ENCODE measurements at regions not wholly inside any gene's neighbourhood (a gene's known extent, or its start where the extent isn't known, plus 50 kb on each side); places are given as distances from the start of the nearest gene placed in this dataset.
"Not testable (repeated sequence)": the region's sequence is repeated elsewhere in the genome, so short reads cannot be mapped to it uniquely, and the experiment has no call there.

DNA sequence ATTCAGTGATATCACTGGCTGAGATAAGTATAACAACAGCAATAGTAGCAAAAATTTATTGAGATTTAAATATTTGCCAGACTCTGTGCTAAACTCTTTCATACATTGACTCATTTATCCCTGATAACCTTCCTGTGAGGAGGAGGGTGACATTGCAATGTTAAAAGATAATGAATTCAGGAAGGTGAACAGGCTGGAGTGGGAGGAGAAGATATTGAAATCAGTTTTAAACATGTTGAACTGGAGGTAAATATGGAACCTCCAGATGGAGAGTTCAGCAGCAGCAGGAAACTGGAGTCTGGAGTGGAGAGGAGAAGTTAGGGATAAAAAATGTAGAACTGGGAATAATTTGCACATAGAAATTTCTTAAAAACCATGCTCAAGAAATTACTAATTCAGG lies 142.0 kb upstream of the FAT3 start:
- TF ChIP-seq YY1 (tag by site-specific recombination; IDR thresholded peaks at IDR 0.05) (no peak), ZNF341 (tag by site-specific recombination; IDR thresholded peaks at IDR 0.05; ENCODE audit: low read depth) (no peak), GLI2 (tag by site-specific recombination; IDR thresholded peaks at IDR 0.05; ENCODE audit: borderline replicate concordance, low read depth) (no peak), ZNF112 (tag by site-specific recombination; IDR thresholded peaks at IDR 0.05) (no peak), ZNF184 (tag by site-specific recombination; IDR thresholded peaks at IDR 0.05) (no peak)
- TF ChIP-seq, protein P1, sequence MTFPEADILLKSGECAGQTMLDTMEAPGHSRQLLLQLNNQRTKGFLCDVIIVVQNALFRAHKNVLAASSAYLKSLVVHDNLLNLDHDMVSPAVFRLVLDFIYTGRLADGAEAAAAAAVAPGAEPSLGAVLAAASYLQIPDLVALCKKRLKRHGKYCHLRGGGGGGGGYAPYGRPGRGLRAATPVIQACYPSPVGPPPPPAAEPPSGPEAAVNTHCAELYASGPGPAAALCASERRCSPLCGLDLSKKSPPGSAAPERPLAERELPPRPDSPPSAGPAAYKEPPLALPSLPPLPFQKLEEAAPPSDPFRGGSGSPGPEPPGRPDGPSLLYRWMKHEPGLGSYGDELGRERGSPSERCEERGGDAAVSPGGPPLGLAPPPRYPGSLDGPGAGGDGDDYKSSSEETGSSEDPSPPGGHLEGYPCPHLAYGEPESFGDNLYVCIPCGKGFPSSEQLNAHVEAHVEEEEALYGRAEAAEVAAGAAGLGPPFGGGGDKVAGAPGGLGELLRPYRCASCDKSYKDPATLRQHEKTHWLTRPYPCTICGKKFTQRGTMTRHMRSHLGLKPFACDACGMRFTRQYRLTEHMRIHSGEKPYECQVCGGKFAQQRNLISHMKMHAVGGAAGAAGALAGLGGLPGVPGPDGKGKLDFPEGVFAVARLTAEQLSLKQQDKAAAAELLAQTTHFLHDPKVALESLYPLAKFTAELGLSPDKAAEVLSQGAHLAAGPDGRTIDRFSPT (tag by site-specific recombination; IDR thresholded peaks at IDR 0.05): no peak
- ChIA-PET POLR2A (no interaction called here), CTCF (no interaction called here)
- Histone ChIP-seq H3K4me3 (ENCODE audit: low read depth, low read length) (no peak overlapping the region), H3K4me1 (ENCODE audit: control insufficient read depth, insufficient read depth, low read length) (no peaks in the 10 kb centered on the region), H3K36me3 (ENCODE audit: control insufficient read depth in 2 of 2, insufficient read depth in 1 of 2, low read length in 2 of 2) (no peaks in the 10 kb centered on the region), H3K27ac (ENCODE audit: extremely low read depth, low read depth, low read length) (no peak overlapping the region), H3K9me3 (ENCODE audit: control insufficient read depth, insufficient read depth, low read depth, low read length) (no peaks in the 10 kb centered on the region)

DNA sequence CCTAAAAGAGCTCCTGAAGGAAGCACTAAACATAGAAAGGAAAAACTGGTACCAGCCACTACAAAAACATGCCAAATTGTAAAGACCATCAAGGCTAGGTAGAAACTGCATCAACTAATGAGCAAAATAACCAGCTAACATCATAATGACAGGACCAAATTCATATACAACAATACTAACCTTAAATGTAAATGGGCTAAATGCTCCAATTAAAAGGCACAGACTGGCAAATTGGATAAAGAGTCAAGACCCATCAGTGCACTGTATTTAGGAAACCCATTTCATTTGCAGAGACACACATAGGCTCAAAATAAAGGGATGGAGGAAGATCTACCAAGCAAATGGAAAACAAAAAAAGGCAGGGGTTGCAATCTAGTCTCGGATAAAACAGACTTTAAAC lies 150.1 kb upstream of the FAT3 start:
- H3K4me3 ChIP-seq (ENCODE audit: low read depth, low read length); H3K36me3 ChIP-seq (ENCODE audit: control insufficient read depth in 2 of 2, insufficient read depth in 1 of 2, low read length in 2 of 2); H3K4me1 ChIP-seq (ENCODE audit: control insufficient read depth, insufficient read depth, low read length); CTCF ChIA-PET; H3K9me3 ChIP-seq (ENCODE audit: control insufficient read depth, insufficient read depth, low read depth, low read length); POLR2A ChIA-PET; H3K27ac ChIP-seq (ENCODE audit: extremely low read depth, low read depth, low read length): not testable (repeated sequence)

DNA sequence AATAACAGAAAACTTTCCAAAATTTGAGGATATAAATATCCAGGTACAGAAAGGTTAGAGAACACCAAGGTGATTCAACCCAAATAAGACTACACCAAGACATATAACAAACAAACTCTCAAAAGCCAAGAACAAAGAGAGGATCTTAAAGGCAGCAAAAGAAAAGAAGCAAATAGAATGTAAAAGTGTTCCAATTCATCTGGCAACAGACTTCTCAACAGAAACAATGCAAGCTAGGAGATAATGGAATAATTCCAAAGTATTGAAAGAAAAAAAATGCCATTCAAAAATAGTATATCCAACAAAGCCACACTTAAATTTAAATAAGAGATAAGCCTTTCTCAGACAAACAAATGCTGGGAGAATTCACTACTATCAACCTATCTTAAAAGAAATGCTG lies 153.0 kb upstream of the FAT3 start:
- POLR2A ChIA-PET: no interaction called here

More for the DNA sequence above, 153.0 kb upstream of the FAT3 start:
- Histone ChIP-seq H3K4me3 (ENCODE audit: low read depth, low read length) (no peak overlapping the region), H3K36me3 (ENCODE audit: control insufficient read depth in 2 of 2, insufficient read depth in 1 of 2, low read length in 2 of 2) (no peaks in the 10 kb centered on the region), H3K27ac (ENCODE audit: extremely low read depth, low read depth, low read length) (no peak overlapping the region), H3K9me3 (ENCODE audit: control insufficient read depth, insufficient read depth, low read depth, low read length) (no peaks in the 10 kb centered on the region), H3K4me1 (ENCODE audit: control insufficient read depth, insufficient read depth, low read length) (no peaks in the 10 kb centered on the region)
- TF ChIP-seq, protein P2, sequence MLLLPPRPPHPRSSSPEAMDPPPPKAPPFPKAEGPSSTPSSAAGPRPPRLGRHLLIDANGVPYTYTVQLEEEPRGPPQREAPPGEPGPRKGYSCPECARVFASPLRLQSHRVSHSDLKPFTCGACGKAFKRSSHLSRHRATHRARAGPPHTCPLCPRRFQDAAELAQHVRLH (tag by site-specific recombination; IDR thresholded peaks at IDR 0.05): no peak
- no peak for TF ChIP-seq ZNF350 (tag by site-specific recombination; IDR thresholded peaks at IDR 0.05)
- no peak for TF ChIP-seq KLF7 (tag by site-specific recombination; IDR thresholded peaks at IDR 0.05; ENCODE audit: borderline replicate concordance)
- no peak for TF ChIP-seq WT1 (tag by site-specific recombination; IDR thresholded peaks at IDR 0.05)
- TF ChIP-seq ZNF140 (tag by site-specific recombination; IDR thresholded peaks at IDR 0.05): no peak
- TF ChIP-seq ZNF585B (tag by site-specific recombination; IDR thresholded peaks at IDR 0.05): no peak
- no peak for TF ChIP-seq GLI2 (tag by site-specific recombination; IDR thresholded peaks at IDR 0.05; ENCODE audit: borderline replicate concordance, low read depth)
- no peak for TF ChIP-seq ZNF112 (tag by site-specific recombination; IDR thresholded peaks at IDR 0.05)
- TF ChIP-seq, protein P3, sequence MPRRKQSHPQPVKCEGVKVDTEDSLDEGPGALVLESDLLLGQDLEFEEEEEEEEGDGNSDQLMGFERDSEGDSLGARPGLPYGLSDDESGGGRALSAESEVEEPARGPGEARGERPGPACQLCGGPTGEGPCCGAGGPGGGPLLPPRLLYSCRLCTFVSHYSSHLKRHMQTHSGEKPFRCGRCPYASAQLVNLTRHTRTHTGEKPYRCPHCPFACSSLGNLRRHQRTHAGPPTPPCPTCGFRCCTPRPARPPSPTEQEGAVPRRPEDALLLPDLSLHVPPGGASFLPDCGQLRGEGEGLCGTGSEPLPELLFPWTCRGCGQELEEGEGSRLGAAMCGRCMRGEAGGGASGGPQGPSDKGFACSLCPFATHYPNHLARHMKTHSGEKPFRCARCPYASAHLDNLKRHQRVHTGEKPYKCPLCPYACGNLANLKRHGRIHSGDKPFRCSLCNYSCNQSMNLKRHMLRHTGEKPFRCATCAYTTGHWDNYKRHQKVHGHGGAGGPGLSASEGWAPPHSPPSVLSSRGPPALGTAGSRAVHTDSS (tag by site-specific recombination; IDR thresholded peaks at IDR 0.05): no peak
- TF ChIP-seq ZNF561 (tag by site-specific recombination; IDR thresholded peaks at IDR 0.05; ENCODE audit: borderline replicate concordance): no peak
- TF ChIP-seq, protein P4, sequence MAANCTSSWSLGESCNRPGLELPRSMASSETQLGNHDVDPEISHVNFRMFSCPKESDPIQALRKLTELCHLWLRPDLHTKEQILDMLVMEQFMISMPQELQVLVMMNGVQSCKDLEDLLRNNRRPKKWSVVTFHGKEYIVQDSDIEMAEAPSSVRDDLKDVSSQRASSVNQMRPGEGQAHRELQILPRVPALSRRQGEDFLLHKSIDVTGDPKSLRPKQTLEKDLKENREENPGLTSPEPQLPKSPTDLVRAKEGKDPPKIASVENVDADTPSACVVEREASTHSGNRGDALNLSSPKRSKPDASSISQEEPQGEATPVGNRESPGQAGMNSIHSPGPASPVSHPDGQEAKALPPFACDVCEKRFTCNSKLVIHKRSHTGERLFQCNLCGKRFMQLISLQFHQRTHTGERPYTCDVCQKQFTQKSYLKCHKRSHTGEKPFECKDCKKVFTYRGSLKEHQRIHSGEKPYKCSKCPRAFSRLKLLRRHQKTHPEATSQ (tag by site-specific recombination; IDR thresholded peaks at IDR 0.05): no peak
- TF ChIP-seq, protein P1 (tag by site-specific recombination; IDR thresholded peaks at IDR 0.05): no peak
- TF ChIP-seq, protein P5, sequence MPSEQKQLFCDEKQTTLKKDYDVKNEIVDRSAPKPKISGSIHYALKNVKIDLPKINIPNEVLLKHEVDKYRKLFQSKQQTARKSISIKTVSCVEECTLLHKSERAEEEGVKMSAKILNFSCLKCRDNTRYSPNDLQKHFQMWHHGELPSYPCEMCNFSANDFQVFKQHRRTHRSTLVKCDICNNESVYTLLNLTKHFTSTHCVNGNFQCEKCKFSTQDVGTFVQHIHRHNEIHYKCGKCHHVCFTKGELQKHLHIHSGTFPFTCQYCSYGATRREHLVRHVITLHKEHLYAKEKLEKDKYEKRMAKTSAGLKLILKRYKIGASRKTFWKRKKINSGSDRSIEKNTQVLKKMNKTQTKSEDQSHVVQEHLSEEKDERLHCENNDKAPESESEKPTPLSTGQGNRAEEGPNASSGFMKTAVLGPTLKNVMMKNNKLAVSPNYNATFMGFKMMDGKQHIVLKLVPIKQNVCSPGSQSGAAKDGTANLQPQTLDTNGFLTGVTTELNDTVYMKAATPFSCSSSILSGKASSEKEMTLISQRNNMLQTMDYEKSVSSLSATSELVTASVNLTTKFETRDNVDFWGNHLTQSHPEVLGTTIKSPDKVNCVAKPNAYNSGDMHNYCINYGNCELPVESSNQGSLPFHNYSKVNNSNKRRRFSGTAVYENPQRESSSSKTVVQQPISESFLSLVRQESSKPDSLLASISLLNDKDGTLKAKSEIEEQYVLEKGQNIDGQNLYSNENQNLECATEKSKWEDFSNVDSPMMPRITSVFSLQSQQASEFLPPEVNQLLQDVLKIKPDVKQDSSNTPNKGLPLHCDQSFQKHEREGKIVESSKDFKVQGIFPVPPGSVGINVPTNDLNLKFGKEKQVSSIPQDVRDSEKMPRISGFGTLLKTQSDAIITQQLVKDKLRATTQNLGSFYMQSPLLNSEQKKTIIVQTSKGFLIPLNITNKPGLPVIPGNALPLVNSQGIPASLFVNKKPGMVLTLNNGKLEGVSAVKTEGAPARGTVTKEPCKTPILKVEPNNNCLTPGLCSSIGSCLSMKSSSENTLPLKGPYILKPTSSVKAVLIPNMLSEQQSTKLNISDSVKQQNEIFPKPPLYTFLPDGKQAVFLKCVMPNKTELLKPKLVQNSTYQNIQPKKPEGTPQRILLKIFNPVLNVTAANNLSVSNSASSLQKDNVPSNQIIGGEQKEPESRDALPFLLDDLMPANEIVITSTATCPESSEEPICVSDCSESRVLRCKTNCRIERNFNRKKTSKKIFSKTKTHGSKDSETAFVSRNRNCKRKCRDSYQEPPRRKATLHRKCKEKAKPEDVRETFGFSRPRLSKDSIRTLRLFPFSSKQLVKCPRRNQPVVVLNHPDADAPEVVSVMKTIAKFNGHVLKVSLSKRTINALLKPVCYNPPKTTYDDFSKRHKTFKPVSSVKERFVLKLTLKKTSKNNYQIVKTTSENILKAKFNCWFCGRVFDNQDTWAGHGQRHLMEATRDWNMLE (tag by site-specific recombination; conservative IDR thresholded peaks at IDR 0.05; ENCODE audit: low read depth): no peak
- TF ChIP-seq, protein P6, sequence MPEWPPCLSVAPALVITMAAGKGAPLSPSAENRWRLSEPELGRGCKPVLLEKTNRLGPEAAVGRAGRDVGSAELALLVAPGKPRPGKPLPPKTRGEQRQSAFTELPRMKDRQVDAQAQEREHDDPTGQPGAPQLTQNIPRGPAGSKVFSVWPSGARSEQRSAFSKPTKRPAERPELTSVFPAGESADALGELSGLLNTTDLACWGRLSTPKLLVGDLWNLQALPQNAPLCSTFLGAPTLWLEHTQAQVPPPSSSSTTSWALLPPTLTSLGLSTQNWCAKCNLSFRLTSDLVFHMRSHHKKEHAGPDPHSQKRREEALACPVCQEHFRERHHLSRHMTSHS (tag by site-specific recombination; IDR thresholded peaks at IDR 0.05): no peak
- CTCF ChIA-PET: interaction anchor here (0.6 kb wide), 1 partner anchor 574 kb away, joined by 3 read pairs; no protein-coding TSS in a partner anchor
